KMS-11 (cell line): ENCODE measurements at regions not wholly inside any gene's neighbourhood (a gene's known extent, or its start where the extent isn't known, plus 50 kb on each side); places are given as distances from the start of the nearest gene placed in this dataset.

Experiments
- H2AFZ ChIP-seq: fragments of 200-600 bp; sonication (generic); 2 replicates; pipeline ENCODE4 v1.6.1; 2016; ENCODE audit warnings: antibody characterized with exemption, mixed run types, low read depth
- H3K27ac ChIP-seq: fragments of 200-600 bp; sonication (generic); 2 replicates; pipeline ENCODE4 v1.6.1; 2016; ENCODE audit warnings: mild to moderate bottlenecking, mixed run types
- H3K27me3 ChIP-seq: fragments of 200-600 bp; sonication (generic); 2 replicates; pipeline ENCODE4 v1.6.1; 2017; ENCODE audit warnings: mild to moderate bottlenecking, low read depth, mixed run types, moderate library complexity; ENCODE audit not compliant: insufficient read depth
- H3K36me3 ChIP-seq: fragments of 200-600 bp; sonication (generic); 2 replicates; pipeline ENCODE4 v1.6.1; 2017; ENCODE audit warnings: mild to moderate bottlenecking, mixed run types; ENCODE audit not compliant: insufficient read depth
- H3K4me1 ChIP-seq: fragments of 200-600 bp; sonication (generic); 2 replicates; pipeline ENCODE4 v1.6.1; 2016; ENCODE audit warnings: mild to moderate bottlenecking, low read depth, mixed run types; ENCODE audit not compliant: poor library complexity, severe bottlenecking
- H3K4me2 ChIP-seq: fragments of 200-600 bp; sonication (generic); 2 replicates; pipeline ENCODE4 v1.7.0; 2016; ENCODE audit warnings: mild to moderate bottlenecking, mixed run types
- H3K4me3 ChIP-seq: fragments of 200-600 bp; sonication (generic); IDR thresholded peaks from 2 replicates; pipeline ENCODE4 v1.6.1; 2017; ENCODE audit warnings: low read depth, low read length, mixed read lengths; ENCODE audit not compliant: insufficient read depth
- H3K79me2 ChIP-seq: fragments of 200-600 bp; sonication (generic); 2 replicates; pipeline ENCODE4 v1.6.1; 2016; ENCODE audit warnings: low read depth, mixed run types; ENCODE audit not compliant: insufficient read depth
- H3K9ac ChIP-seq: fragments of 200-600 bp; sonication (generic); 2 replicates; pipeline ENCODE4 v1.6.1; 2016; ENCODE audit warnings: mild to moderate bottlenecking, mixed run types
- H4K20me1 ChIP-seq: fragments of 200-600 bp; sonication (generic); 2 replicates; pipeline ENCODE4 v1.6.1; 2016; ENCODE audit warnings: mild to moderate bottlenecking, mixed run types; ENCODE audit not compliant: insufficient read depth
- CTCF ChIP-seq: fragments of 200-600 bp; sonication (generic); conservative IDR thresholded peaks from 2 replicates; pipeline ENCODE4 v1.6.1; 2017; ENCODE audit warnings: low read depth, mild to moderate bottlenecking, antibody characterized with exemption, low read length, moderate library complexity, mixed read lengths

GRCh38 chr11:15406851-15407351 lies 292.2 kb downstream of the INSC start:
- Histone ChIP-seq H3K4me3 (no peak overlapping the region), H3K9ac (no peak overlapping the region), H4K20me1 (no peaks in the 10 kb centered on the region), H3K36me3 (no peaks in the 10 kb centered on the region), H3K4me2 (no peak overlapping the region), H3K79me2 (no peaks in the 10 kb centered on the region), H2AFZ (no peak overlapping the region), H3K27ac (no peak overlapping the region), H3K27me3 (no peaks in the 10 kb centered on the region), H3K4me1 (no peaks in the 10 kb centered on the region)
- TF ChIP-seq CTCF, result no peak

- Histone ChIP-seq H3K4me3 (no peak overlapping the region), H3K9ac (no peak overlapping the region), H3K79me2 (no peaks in the 10 kb centered on the region), H3K4me1 (no peaks in the 10 kb centered on the region), H2AFZ (no peak overlapping the region), H3K27ac (no peak overlapping the region), H3K4me2 (no peak overlapping the region), H4K20me1 (no peaks in the 10 kb centered on the region), H3K36me3 (no peaks in the 10 kb centered on the region), H3K27me3 (no peaks in the 10 kb centered on the region)
- no peak for TF ChIP-seq CTCF
Measured at GRCh38 chr11:15412054-15412453, 297.3 kb downstream of the INSC start.

GRCh38 chr11:15418921-15419320 lies 304.2 kb downstream of the INSC start:
- H3K4me3 ChIP-seq, result no peak overlapping the region
- H3K79me2 ChIP-seq, result no peaks in the 10 kb centered on the region
- TF ChIP-seq CTCF, result no peak

GRCh38 chr11:15419696-15420095 lies 305.0 kb downstream of the INSC start:
- H3K27ac ChIP-seq, result no peak overlapping the region
- H3K9ac ChIP-seq, result no peak overlapping the region
- no peak overlapping the region for H3K4me2 ChIP-seq
- no peaks in the 10 kb centered on the region for H3K27me3 ChIP-seq
- no peaks in the 10 kb centered on the region for H3K4me1 ChIP-seq
- no peaks in the 10 kb centered on the region for H3K36me3 ChIP-seq
- no peak for TF ChIP-seq CTCF
- no peak overlapping the region for H2AFZ ChIP-seq
- H3K4me3 ChIP-seq, result no peak overlapping the region
- H3K79me2 ChIP-seq, result no peaks in the 10 kb centered on the region
- H4K20me1 ChIP-seq, result no peaks in the 10 kb centered on the region

More at GRCh38 chr11:15418921-15419320, 304.2 kb downstream of the INSC start:
- H3K4me1 ChIP-seq, result no peaks in the 10 kb centered on the region
- no peak overlapping the region for H2AFZ ChIP-seq
- H3K4me2 ChIP-seq, result no peak overlapping the region
- no peaks in the 10 kb centered on the region for H3K27me3 ChIP-seq
- no peak overlapping the region for H3K27ac ChIP-seq
- no peaks in the 10 kb centered on the region for H4K20me1 ChIP-seq
- H3K9ac ChIP-seq, result no peak overlapping the region
- no peaks in the 10 kb centered on the region for H3K36me3 ChIP-seq
